B cell (primary cell): ENCODE measurements at regions not wholly inside any gene's neighbourhood (a gene's known extent, or its start where the extent isn't known, plus 50 kb on each side); places are given as distances from the start of the nearest gene placed in this dataset.

Experiments
- ATAC-seq: fragments of 200-7000 bp; cut with Tn5 transposase; one replicate; pipeline ENCODE4 v1.10.0; 2021; ENCODE audit warnings: low read depth, mild to moderate bottlenecking, moderate number of reproducible peaks, moderate library complexity
- CTCF ChIA-PET: fragments of 350-600 bp; sonication (Branson Sonifier 250); formaldehyde crosslinking; loops from one replicate; lab custom pipeline; 2021; ENCODE audit warnings: antibody characterized with exemption, inconsistent platforms; lab: Charles Lee
- POLR2A ChIA-PET: fragments of 350-600 bp; sonication (Branson Sonifier 250); formaldehyde crosslinking; loops from one replicate; lab custom pipeline; 2021; ENCODE audit warnings: antibody characterized with exemption; lab: Charles Lee
- DNase-seq: peaks from one replicate; pipeline ENCODE4 v3.0.0; 2013
- H2AFZ ChIP-seq: 2 replicates; pipeline ENCODE4 v1.6.1; 2012; ENCODE audit warnings: mild to moderate bottlenecking, low read depth, low read length; ENCODE audit not compliant: insufficient read depth, poor library complexity, severe bottlenecking
- H3K27ac ChIP-seq, 2 donors: 1 replicate in 1 of 2; 2 replicates in 1 of 2; pipeline ENCODE4 v1.5.1; 2012 to 2013; ENCODE audit warnings: low read length in 2 of 2, mild to moderate bottlenecking in 2 of 2, moderate library complexity in 1 of 2
- H3K27me3 ChIP-seq, 4 experiments: fragments of 200-600 bp in 1 of 4; sonication (generic) in 1 of 4; replicated peaks in 1 of 4; 1 replicate in 2 of 4; 2 replicates in 2 of 4; pipeline versions ENCODE4 v1.6.1 to v1.7.0; 2013 to 2016; ENCODE audit warnings: low read length in 3 of 4, mild to moderate bottlenecking in 2 of 4, mixed read lengths in 1 of 4, moderate library complexity in 1 of 4; ENCODE audit not compliant: insufficient read depth in 4 of 4, control insufficient read depth in 3 of 4; ENCODE audit errors: control extremely low read depth in 1 of 4
- H3K36me3 ChIP-seq, 2 experiments: replicated peaks in 1 of 2; 1 replicate in 1 of 2; 2 replicates in 1 of 2; pipeline versions ENCODE4 v1.6.1 to v1.7.1; 2013; ENCODE audit warnings: low read length in 1 of 2; ENCODE audit not compliant: insufficient read depth in 2 of 2, control insufficient read depth in 1 of 2; ENCODE audit errors: control extremely low read depth in 1 of 2, extremely low read depth in 1 of 2
- H3K4me1 ChIP-seq, 2 donors: fragments of 200-600 bp in 1 of 2; sonication (generic) in 1 of 2; 1 replicate in 1 of 2; 2 replicates in 1 of 2; pipeline versions ENCODE4 v1.5.1 to v1.6.1; 2013 to 2017; ENCODE audit warnings: low read length in 2 of 2; ENCODE audit not compliant: control insufficient read depth in 2 of 2, insufficient read depth in 2 of 2
- H3K4me2 ChIP-seq: replicated peaks from 2 replicates; pipeline ENCODE3; 2012; ENCODE audit warnings: mild to moderate bottlenecking, low read depth, low read length; ENCODE audit not compliant: poor library complexity, severe bottlenecking
- H3K4me3 ChIP-seq, 5 experiments: fragments of 200-600 bp in 1 of 5; sonication (generic) in 1 of 5; 1 replicate in 3 of 5; 2 replicates in 2 of 5; pipeline versions ENCODE4 v1.5.1 to v1.7.0; 2011 to 2016; ENCODE audit warnings: low read length in 4 of 5, mild to moderate bottlenecking in 4 of 5, low read depth in 2 of 5, control low read depth in 1 of 5, moderate library complexity in 1 of 5; ENCODE audit not compliant: insufficient read depth in 1 of 5; ENCODE audit errors: control extremely low read depth in 1 of 5, extremely low read depth in 1 of 5
- H3K79me2 ChIP-seq: fragments of 200-600 bp; sonication (generic); one replicate; pipeline ENCODE4 v1.6.0; 2016; ENCODE audit warnings: low read length; ENCODE audit not compliant: control insufficient read depth, insufficient read depth
- H3K9ac ChIP-seq: fragments of 200-600 bp; sonication (generic); 2 replicates; pipeline ENCODE4 v1.6.1; 2017; ENCODE audit warnings: mild to moderate bottlenecking, low read length, moderate library complexity
- H3K9me3 ChIP-seq, 3 donors: one replicate each; pipeline versions ENCODE4 v1.6.1 to v1.7.1; 2013; ENCODE audit warnings: low read length in 2 of 3; ENCODE audit not compliant: control insufficient read depth in 2 of 3, insufficient read depth in 1 of 3; ENCODE audit errors: control extremely low read depth in 1 of 3
- H4K20me1 ChIP-seq: 2 replicates; pipeline ENCODE4 v1.6.0; 2012; ENCODE audit warnings: mild to moderate bottlenecking, low read length; ENCODE audit not compliant: insufficient read depth, control insufficient read depth, poor library complexity, severe bottlenecking
- H3K27ac Mint-ChIP-seq: one replicate; pipeline ENCODE4 v1.8.0; 2021; ENCODE audit warnings: mixed read lengths
- H3K27me3 Mint-ChIP-seq: one replicate; pipeline ENCODE4 v1.8.0; 2021; ENCODE audit warnings: mixed read lengths
- H3K4me1 Mint-ChIP-seq: one replicate; pipeline ENCODE4 v1.8.0; 2021; ENCODE audit warnings: mixed read lengths
- H3K4me3 Mint-ChIP-seq: one replicate; pipeline ENCODE4 v1.8.0; 2021; ENCODE audit warnings: mixed read lengths
- H3K9me3 Mint-ChIP-seq: one replicate; pipeline ENCODE4 v1.8.0; 2022; ENCODE audit warnings: mixed read lengths; ENCODE audit not compliant: insufficient read depth
- CTCF ChIP-seq: fragments of 200-600 bp; IDR thresholded peaks from one replicate; pipeline ENCODE4 v1.8.0; 2022; ENCODE audit warnings: antibody characterized with exemption, mild to moderate bottlenecking
- EZH2 ChIP-seq: IDR thresholded peaks from 2 replicates; pipeline ENCODE4 v1.6.1; 2012; ENCODE audit warnings: borderline replicate concordance, low read depth, mild to moderate bottlenecking, moderate library complexity, low read length; ENCODE audit not compliant: insufficient read depth, poor library complexity, severe bottlenecking
- WGBS: methylation state at CpG from one replicate; pipeline ENCODE4 v1.1.5; 2013; ENCODE audit warnings: missing lambda C conversion rate; ENCODE audit not compliant: insufficient coverage; 5-methylcytosine and 5-hydroxymethylcytosine counted together
- intact Hi-C: fragments of 100-400 bp; cut with micrococcal nuclease; formaldehyde crosslinking; loops from one replicate; pipeline ENCODE4 v1.10.0; 2022

- no CpG with 5 or more reads among the region's 4 CpGs for WGBS
- Mint-ChIP-seq H3K27me3 (peaks cover 3% of the 10 kb centered on the region), H3K4me1 (no peaks in the 10 kb centered on the region), H3K27ac (no peak overlapping the region), H3K4me3 (no peak overlapping the region), H3K9me3 (no peaks in the 10 kb centered on the region)
- intact Hi-C loops = no loop called here
- Histone ChIP-seq H2AFZ (no peak overlapping the region), H3K27ac (no peak overlapping the region), H3K9me3 (no peaks in the 10 kb centered on the region), H4K20me1 (no peaks in the 10 kb centered on the region), H3K4me3 (no peak overlapping the region), H3K79me2 (no peaks in the 10 kb centered on the region), H3K9ac (no peak overlapping the region), H3K27me3 (no peaks in the 10 kb centered on the region), H3K4me1 (no peaks in the 10 kb centered on the region), H3K4me2 (no peak overlapping the region), H3K36me3 (no peaks in the 10 kb centered on the region)
- ATAC-seq = no peak
- POLR2A ChIA-PET = no interaction called here
- no peak for TF ChIP-seq CTCF
- TF ChIP-seq EZH2 = no peak
- no peak for DNase-seq
- CTCF ChIA-PET = no interaction called here
Measured at GRCh38 chrX:39206399-39207145, 405.3 kb downstream of the MID1IP1 start.

GRCh38 chrX:39211501-39211900, 410.2 kb downstream of the MID1IP1 start:
- Histone ChIP-seq H4K20me1 (no peaks in the 10 kb centered on the region), H3K9me3 (no peaks in the 10 kb centered on the region), H3K4me2 (no peak overlapping the region), H3K4me3 (no peak overlapping the region), H2AFZ (no peak overlapping the region), H3K27ac (no peak overlapping the region), H3K79me2 (no peaks in the 10 kb centered on the region), H3K9ac (no peak overlapping the region), H3K4me1 (no peaks in the 10 kb centered on the region), H3K36me3 (no peaks in the 10 kb centered on the region), H3K27me3 (no peaks in the 10 kb centered on the region)
- 0% methylated on average over 1 of the region's 1 CpG for WGBS
- H3K27me3 Mint-ChIP-seq = no peaks in the 10 kb centered on the region
- H3K9me3 Mint-ChIP-seq = no peaks in the 10 kb centered on the region
- no peak for DNase-seq
- intact Hi-C loops = no loop called here
- POLR2A ChIA-PET = no interaction called here
- ATAC-seq = no peak
- no peak overlapping the region for H3K27ac Mint-ChIP-seq
- no peak overlapping the region for H3K4me3 Mint-ChIP-seq
- TF ChIP-seq EZH2 (no peak), CTCF (no peak)
- H3K4me1 Mint-ChIP-seq = no peaks in the 10 kb centered on the region
- CTCF ChIA-PET = no interaction called here
